ENCODE measurements at regions not wholly inside any gene's neighbourhood (a gene's known extent, or its start where the extent isn't known, plus 50 kb on each side); places are given as distances from the start of the nearest gene placed in this dataset.

DNA sequence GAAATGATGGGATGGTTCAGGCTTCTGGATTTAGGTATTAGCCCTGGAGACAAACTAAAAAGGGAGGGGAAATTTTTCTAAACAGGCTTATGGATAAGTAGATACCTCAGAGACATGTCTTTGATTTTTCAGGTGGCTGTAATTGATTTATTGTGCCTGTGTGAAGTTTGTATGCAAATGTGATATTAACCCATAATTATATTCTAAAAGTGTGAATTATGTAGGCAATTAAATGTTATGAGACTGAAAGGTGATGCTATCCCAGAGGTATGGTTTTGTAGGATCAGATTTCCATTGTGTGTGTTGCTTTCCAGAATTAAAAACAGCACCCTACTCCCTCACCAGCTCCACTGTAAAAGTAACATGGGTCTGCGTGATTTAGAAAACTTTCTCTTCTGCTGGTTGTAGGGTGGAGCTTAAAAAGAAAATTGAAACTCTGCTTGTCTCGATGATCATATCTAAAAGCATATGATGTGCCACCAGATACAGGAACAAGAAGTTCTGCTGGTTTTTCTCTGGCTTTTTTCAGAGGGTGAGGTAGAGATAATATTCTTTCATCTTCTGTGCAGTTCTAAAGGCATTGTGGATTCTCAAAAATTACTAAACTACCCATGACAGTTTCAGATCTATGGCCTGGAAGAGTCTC, 71.8 kb upstream of the TAF11L2 start:
- H3K4me3 ChIP-seq (ENCODE audit: low read depth, low read length) = no peak overlapping the region
- DNase-seq (ENCODE audit: low read depth) = no peak

DNA sequence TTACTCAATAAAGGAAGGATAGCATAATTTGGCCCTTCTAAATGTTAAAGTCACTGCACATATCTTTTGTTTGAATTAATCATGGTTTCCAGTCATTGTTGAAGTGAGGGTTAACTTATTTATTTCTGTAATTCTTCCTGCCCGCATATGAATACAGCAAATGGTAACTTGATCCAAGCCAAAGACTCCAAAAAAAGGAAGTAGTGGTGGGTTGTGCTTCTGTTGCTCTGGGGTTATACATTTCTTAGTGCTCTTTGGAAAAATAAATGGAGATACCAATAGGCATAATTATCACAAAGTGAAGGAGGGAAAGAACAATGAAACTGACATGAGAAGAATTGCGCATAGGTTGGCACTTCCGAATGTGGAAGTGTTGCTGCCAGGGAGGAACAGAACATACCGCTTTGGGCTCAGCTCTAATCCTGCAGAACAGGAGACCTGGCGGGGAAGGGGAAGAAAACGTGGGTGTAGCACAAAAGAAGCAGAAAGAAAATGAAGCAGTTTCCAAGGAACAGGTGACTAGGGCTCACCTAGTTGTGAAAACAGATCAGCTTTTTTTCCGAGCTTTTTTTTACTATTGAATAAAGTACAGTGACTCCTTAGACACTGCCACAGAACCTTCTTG, 69.7 kb upstream of the TAF11L2 start:
- DNase-seq (ENCODE audit: low read depth) = no peak
- no peak overlapping the region for H3K4me3 ChIP-seq (ENCODE audit: low read depth, low read length)

DNA sequence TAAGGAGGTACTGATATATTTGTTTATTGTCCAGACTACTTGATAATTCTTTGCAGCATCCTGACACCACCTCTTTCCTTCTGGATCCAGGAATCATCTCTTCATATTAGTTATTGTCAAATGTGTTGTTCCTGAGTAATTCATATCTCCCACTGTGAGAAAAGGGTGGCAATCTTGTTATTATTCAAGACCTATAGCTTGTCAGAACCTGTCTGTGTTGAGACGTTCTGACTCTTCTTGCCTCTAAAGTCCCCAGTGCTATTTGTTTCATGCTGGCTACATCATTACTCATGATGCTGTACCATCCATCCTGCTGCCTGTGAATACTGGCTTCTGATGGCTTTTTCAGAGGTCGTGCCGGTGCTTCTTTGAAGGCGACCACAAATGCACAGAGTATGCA, 68.7 kb upstream of the TAF11L2 start:
- H3K4me3 ChIP-seq (ENCODE audit: low read depth, low read length) = no peak overlapping the region
- no peak for DNase-seq (ENCODE audit: low read depth)

DNA sequence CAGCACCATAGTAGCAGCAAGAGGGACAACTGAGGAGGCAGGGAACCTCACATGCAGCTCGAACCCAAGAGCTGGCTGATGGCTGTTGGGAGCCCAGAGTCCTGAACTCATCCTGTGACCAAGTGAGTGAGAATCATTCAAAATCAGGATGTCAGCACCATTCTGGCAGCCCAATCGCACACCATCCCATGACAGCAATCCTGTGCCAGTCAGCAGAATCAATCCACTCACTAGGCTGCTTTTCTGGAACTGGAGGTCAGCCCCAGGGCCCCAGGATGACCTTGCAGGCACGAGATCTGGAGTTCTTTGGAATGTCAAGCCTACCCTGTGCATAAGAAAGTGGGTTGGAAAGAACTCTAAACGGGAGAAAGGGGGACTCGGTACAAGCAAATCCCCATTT, 67.8 kb upstream of the TAF11L2 start:
- no peak for DNase-seq (ENCODE audit: low read depth)
- H3K4me3 ChIP-seq (ENCODE audit: low read depth, low read length) = no peak overlapping the region

DNA sequence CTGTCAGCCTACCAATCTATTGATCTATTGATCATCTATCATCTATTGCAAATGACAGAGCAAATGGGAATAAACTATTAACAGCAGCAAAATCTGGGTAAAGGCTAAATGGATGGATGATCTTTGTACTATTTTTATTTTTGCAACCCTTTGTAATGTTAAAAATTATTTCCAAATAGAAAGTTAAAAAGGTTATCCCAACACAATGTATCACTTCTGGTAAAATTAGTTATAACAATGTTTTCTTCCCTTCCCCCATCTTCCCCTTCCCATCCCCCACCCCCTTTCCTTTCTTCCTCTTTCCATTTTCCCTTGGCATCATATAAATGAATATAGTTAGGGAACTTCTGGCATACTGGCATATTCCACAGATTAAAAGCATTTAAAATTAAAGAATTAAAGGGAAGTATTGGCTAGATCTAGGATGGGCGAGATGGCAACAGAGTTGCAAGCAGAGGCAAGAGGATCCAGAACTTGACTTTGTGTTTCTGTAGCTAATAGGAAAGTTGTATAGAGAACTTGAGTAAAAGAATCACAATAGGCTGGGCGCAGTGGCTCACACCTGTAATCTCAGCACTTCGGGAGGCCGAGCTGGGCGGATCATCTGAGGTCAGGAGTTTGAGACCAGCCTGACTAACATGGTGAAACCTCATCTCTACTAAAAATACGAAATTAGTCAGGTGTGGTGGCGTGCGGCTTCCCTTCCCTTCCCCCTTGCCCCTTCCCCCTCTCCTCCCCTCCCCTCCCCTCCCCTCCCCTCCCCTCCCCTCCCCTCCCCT, 66.6 kb upstream of the TAF11L2 start:
- no peak for DNase-seq (ENCODE audit: low read depth)

DNA sequence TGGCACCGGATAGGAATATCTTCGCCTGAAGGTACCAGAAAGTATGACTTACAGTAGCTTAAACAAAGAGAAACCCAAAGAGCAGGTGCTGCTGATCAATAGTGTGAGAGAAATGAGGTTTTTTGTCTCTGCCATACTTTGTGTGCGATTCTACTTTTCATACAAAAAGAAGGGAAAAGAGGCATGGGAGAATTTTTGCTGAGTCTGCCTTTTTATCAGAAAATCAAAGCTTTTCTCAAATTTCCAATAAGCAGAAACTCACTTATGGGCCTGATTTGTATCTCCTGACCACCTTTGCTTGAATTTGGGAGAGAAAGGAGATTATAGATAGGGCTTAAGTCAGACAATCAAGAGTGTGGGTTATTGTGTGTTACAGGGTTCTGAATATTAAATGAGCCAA, 65.5 kb upstream of the TAF11L2 start:
- H3K4me3 ChIP-seq (ENCODE audit: low read depth, low read length) = no peak overlapping the region
- DNase-seq (ENCODE audit: low read depth) = no peak

More for the DNA sequence above, 66.6 kb upstream of the TAF11L2 start:
- no peak overlapping the region for H3K4me3 ChIP-seq (ENCODE audit: low read depth, low read length)

DNA sequence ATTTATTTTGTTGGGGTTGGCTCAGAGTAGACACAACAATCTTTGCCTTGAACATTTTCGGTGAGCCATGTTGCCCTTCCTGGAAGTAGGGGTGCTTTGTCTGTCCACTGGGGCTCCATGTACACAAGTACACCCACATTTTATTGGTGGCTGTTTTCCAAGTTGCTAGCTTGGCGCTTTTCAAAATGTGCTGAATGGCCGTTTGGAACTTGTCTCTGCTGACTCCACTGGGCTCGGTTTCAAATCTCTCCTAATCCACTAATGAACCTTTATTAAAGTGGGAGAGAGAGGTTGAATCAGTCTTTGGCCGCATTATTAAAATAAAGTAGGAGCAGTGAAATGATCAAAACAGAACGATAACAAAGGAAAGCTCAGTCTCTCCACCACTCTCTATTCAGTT, 64.6 kb upstream of the TAF11L2 start:
- no peak for DNase-seq (ENCODE audit: low read depth)
- H3K4me3 ChIP-seq (ENCODE audit: low read depth, low read length) = no peak overlapping the region

DNA sequence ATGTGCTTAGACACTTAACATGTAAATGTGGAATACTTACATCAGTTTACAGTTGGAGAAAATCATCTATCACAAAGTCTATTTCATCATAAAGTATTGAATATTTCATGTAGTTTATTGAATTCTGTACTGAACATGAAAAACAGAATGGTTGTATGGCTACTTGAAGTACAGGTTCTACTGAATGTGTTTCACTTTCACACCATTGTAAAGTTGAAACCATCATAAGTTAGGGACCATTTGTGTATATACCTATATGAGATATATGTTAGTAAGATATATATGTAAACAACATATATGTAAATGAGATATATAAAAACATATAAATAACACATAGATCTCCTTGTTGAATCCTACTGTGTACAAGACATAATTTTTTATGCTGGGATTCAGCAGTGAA, 63.0 kb upstream of the TAF11L2 start:
- H3K4me3 ChIP-seq (ENCODE audit: low read depth, low read length) = no peak overlapping the region
- no peak for DNase-seq (ENCODE audit: low read depth)

DNA sequence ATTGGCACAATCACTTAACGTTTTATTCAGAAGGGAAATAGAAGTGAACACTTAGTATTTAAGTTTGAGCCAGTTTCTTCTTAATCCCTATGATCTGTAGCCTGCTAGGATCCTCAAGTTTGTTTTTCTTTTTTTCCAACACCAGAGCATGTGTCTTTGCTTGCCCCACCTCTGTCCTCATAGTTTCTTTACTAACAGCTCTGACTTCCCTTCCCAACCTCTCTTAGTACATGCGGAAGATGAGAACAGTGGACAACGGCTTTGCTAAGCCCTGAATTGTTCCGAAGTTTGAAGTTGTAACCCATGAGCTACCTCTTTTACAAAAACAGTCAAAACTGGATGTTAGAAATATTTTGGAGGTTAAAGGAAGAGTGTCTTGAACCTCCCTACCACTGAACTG, 61.7 kb upstream of the TAF11L2 start:
- peak overlapping the region; percentile 1 for H3K4me3 ChIP-seq (ENCODE audit: low read depth, low read length)
- DNase-seq (ENCODE audit: low read depth) = no peak

DNA sequence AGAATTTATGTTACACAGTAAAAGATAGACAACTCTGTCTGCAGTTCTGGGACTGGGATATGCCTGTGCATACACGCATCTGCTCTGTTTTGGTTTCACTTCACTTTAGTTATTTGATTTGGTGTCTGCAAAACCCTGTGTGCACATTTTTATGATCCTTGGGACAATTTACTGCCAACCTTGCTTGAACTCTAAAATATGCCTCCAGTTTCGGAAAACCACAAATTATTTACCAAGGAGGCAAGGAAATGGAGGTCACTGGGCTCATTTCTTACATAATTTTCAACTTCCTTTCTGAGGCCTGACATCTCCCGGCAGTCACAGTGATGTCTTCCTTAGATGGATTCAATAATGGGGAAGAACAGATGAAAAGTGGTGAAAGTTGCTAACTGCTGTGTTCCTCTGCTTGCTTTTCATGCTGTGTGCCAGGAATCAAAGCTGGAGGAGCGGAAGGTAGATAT, 61.2 kb upstream of the TAF11L2 start:
- DNase-seq (ENCODE audit: low read depth) = no peak
- peak overlapping the region; percentile 1 for H3K4me3 ChIP-seq (ENCODE audit: low read depth, low read length)

DNA sequence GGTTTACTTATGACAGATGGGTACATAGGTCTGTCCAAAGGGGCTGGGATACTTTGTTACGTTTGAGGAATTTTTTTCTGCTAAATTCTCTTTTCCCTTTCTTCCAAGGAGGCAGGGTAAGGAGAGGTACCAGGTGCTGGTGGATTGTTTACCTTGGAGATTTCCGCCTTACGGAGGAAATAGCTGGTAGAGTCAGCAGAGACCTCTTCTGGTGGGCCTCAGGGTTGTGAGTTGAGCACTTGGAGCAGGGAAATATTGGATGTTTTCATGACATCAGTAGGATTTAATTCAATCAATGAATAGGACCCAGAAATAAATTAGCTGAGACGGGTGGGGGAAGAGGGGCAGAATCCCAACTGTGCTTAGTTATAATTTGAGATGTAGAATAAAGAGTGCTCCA, 60.0 kb upstream of the TAF11L2 start:
- DNase-seq (ENCODE audit: low read depth) = no peak
- H3K4me3 ChIP-seq (ENCODE audit: low read depth, low read length) = no peak overlapping the region

DNA sequence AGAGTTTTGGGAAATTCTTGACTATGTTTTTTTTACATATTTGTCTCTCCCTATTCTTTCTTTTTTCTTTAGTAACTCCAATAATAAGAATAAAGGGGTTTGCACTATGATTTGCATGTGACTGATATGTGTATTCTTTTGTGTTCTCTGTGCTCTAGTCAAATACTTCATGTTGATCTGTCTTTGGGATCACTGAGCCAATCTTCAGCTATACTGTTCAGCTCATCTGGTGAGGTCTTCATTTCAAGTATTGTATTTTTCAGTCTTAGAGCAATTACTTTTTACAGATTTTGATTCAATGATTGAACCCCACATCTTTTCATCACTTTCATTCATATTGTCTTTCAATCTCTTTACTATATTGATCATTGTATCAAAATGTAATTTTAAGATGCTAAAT, 58.1 kb upstream of the TAF11L2 start:
- no peak for DNase-seq (ENCODE audit: low read depth)
- no peak overlapping the region for H3K4me3 ChIP-seq (ENCODE audit: low read depth, low read length)

DNA sequence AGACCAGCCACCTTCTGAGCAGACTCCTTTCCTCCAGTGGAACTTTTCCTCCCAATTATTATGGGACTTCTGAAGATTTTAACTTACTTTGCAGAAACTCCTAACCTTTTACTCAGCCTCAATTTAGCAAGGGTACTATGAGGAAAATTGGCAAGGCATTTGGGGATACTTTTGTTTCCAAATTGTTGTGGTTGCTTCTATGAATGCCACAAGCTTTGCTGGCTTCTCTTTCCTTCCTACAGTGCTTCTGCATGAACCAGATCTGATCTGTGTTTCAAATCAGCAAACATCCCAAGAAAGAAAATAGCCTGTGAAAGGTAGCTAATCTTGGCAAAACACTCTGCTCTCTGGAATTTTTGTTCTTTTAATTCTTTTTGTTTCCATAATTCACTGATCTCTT, 57.3 kb upstream of the TAF11L2 start:
- DNase-seq (ENCODE audit: low read depth) = no peak
- H3K4me3 ChIP-seq (ENCODE audit: low read depth, low read length) = no peak overlapping the region

DNA sequence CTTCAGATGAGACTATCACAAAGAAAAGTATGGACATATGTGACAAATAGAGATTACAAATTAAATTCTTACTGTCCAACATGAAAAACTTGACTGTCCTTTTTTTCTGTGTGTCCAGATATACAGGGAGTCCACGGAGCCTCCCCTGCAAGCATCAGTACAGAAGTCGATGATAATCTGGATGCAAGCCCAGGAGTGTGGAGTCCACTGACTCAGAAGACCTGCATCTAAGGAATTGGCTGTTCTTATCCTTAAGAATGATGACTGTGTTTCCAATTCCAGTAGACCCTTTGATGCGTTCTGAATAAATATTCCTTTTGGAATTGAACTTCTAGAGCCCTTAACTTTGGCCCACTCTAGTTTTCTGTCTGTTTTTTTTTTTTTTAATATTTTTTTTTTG, 56.7 kb upstream of the TAF11L2 start:
- peak; percentile 77 for DNase-seq (ENCODE audit: low read depth)
- H3K4me3 ChIP-seq (ENCODE audit: low read depth, low read length) = no peak overlapping the region

DNA sequence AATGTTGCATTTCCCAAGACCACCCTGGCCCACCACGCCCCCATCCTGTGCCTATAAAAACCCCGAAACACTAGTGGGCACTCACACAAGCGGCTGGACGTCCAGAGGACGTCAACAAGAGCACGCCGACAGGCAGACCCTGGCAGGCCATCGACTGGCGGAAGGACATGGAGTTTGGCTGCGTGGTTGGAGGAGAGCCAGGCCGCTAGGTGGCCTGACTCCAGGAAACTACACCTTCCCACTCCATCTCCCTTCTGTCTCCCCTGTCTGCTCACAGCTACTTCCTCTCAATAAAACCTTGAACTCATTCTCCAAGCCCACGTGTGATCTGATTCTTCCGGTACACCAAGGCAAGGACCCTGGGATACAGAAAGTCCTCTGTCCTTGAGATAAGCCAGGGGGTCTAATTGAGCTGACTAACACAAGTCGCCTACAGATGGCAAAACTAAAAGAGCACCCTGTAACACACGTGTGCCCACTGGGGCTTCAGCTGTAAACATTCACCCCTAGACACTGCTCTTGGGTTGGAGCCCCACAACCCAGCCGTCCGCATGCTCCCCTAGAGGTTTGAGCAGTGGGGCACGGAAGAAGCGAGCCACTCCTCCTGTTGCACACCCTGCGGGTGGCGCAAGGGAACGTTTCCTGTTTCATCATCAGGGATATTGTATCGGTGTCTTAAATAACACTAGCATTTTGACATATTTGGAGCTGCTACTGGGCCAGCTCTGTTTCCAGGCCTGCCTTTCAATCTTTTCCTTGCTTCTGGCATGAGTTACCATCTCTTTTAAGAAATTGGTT, 54.5 kb upstream of the TAF11L2 start:
- no peak overlapping the region for H3K4me3 ChIP-seq (ENCODE audit: low read depth, low read length)
- no peak for DNase-seq (ENCODE audit: low read depth)

DNA sequence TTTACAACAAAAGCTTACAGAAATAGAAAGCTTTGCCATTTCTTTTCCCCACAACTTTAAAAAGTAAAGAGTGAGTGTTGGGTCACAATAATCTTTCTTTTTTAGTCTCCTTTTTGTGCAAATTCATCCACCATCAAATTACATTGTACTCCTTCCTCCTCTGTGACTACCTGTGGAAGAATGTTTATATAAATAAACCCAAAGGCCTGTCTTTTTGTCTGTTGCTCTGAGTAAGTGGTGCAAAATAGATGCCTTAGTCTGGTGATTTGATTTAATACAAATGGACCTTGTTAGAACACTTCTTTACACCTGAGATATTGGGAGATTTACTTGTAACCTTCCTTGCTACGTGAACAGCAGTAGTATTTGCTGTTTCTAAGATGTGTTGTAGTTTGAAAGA, 53.5 kb upstream of the TAF11L2 start:
- DNase-seq (ENCODE audit: low read depth) = no peak

DNA sequence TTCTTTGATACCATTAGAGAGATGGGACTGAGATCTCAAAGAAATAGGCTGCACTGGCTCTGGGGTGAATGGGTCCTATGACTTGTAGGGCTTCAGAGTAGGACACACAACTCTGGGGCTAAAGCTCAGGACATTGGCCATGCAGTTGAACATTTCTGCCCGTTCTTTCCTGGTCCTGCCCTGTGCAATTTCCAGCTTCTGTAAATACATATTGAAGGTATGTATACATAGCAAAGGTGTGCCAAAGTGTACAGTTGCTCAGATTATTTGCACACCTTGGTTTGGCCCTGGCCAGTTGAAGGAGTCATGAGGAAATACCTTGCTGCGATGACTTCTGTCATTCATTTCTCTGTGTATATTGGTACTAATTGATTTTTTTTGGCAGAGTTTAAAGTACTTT, 52.8 kb upstream of the TAF11L2 start:
- no peak overlapping the region for H3K4me3 ChIP-seq (ENCODE audit: low read depth, low read length)
- DNase-seq (ENCODE audit: low read depth) = no peak

More for the DNA sequence above, 53.5 kb upstream of the TAF11L2 start:
- no peak overlapping the region for H3K4me3 ChIP-seq (ENCODE audit: low read depth, low read length)
